NCI-H1694 treated with DMSO at 0.1 percent for 48 hours (cell line): ENCODE measurements at regions not wholly inside any gene's neighbourhood (a gene's known extent, or its start where the extent isn't known, plus 50 kb on each side); places are given as distances from the start of the nearest gene placed in this dataset.
A peak's percentile ranks its signal among the peaks of the same experiment; 100 is the strongest.
"Not testable (repeated sequence)": the region's sequence is repeated elsewhere in the genome, so short reads cannot be mapped to it uniquely, and the experiment has no call there.

Experiments used
- DNase-seq: peaks from one replicate; lab custom pipeline; 2025; lab: John Stamatoyannopoulos, UW

- not testable (repeated sequence) for DNase-seq
Observed at GRCh38 chr7:85791098-85791497, 604.2 kb upstream of the SEMA3D start.

GRCh38 chr7:85781606-85782005 lies 594.8 kb upstream of the SEMA3D start:
- DNase-seq = no peak

GRCh38 chr7:85776691-85777345 lies 590.0 kb upstream of the SEMA3D start:
- DNase-seq = no peak

- no peak for DNase-seq
Observed at GRCh38 chr7:85775431-85775830, 588.6 kb upstream of the SEMA3D start.

GRCh38 chr7:85774986-85775385 lies 588.1 kb upstream of the SEMA3D start:
- no peak for DNase-seq

- no peak for DNase-seq
Observed at GRCh38 chr7:85773116-85773728, 586.4 kb upstream of the SEMA3D start.

GRCh38 chr7:85771516-85771915 lies 584.7 kb upstream of the SEMA3D start:
- DNase-seq = no peak

- DNase-seq = no peak
Observed at GRCh38 chr7:85770332-85770731, 583.5 kb upstream of the SEMA3D start.

- DNase-seq = no peak
Observed at GRCh38 chr7:85765698-85766298, 578.9 kb upstream of the SEMA3D start.

- no peak for DNase-seq
Observed at GRCh38 chr7:85764034-85764433, 577.2 kb upstream of the SEMA3D start.

- DNase-seq = no peak
Observed at GRCh38 chr7:85757348-85757747, 570.5 kb upstream of the SEMA3D start.

GRCh38 chr7:85750454-85750949 lies 563.6 kb upstream of the SEMA3D start:
- DNase-seq = no peak

GRCh38 chr7:85749696-85750453 lies 563.0 kb upstream of the SEMA3D start:
- no peak for DNase-seq

GRCh38 chr7:85748861-85749260 lies 562.0 kb upstream of the SEMA3D start:
- DNase-seq = no peak

GRCh38 chr7:85737426-85737825 lies 550.6 kb upstream of the SEMA3D start:
- no peak for DNase-seq

- DNase-seq = no peak
Observed at GRCh38 chr7:85736085-85736484, 549.2 kb upstream of the SEMA3D start.

GRCh38 chr7:85734823-85735222 lies 548.0 kb upstream of the SEMA3D start:
- peak; percentile 86 for DNase-seq

- no peak for DNase-seq
Observed at GRCh38 chr7:85733169-85733915, 546.5 kb upstream of the SEMA3D start.

GRCh38 chr7:85730012-85730411 lies 543.2 kb upstream of the SEMA3D start:
- peak; percentile 21 for DNase-seq

- DNase-seq = no peak
Observed at GRCh38 chr7:85725026-85725425, 538.2 kb upstream of the SEMA3D start.

GRCh38 chr7:85719981-85720953 lies 533.4 kb upstream of the SEMA3D start:
- DNase-seq = peak; percentile 27
